ENCODE measurements at regions not wholly inside any gene's neighbourhood (a gene's known extent, or its start where the extent isn't known, plus 50 kb on each side); places are given as distances from the start of the nearest gene placed in this dataset.

GRCh38 chr2:7417845-7418742, 500.9 kb downstream of the RNF144A start:
- no peak for TF ChIP-seq CTCF (conservative IDR thresholded peaks at IDR 0.05; ENCODE audit: low read length)
- TF ChIP-seq EZH2phosphoT487 (IDR thresholded peaks at IDR 0.05; ENCODE audit: borderline replicate concordance): no peak

All from Loucy (cell line).